Right lobe of liver (tissue), 6 donors: ENCODE measurements at regions not wholly inside any gene's neighbourhood (a gene's known extent, or its start where the extent isn't known, plus 50 kb on each side); places are given as distances from the start of the nearest gene placed in this dataset.

Experiments used
- ATAC-seq, 4 donors: fragments of 200-7000 bp; cut with Tn5 transposase; one replicate each; pipeline ENCODE4 v1.9.1; 2020; ENCODE audit warnings: mild to moderate bottlenecking in 4 of 4, moderate library complexity in 4 of 4
- DNase-seq, 3 donors: peaks; one replicate each; pipeline ENCODE4 v3.0.0-alpha.2; 2020
- H3K27ac ChIP-seq, 3 donors: fragments of 200-600 bp; one replicate each; pipeline ENCODE4 v1.8.0; 2022
- H3K27me3 ChIP-seq, 2 donors: fragments of 200-600 bp; one replicate each; pipeline ENCODE4 v1.8.0; 2022
- H3K36me3 ChIP-seq, 4 donors: fragments of 200-600 bp; sonication (generic) in 1 of 4; one replicate each; pipeline versions ENCODE4 v1.5.1 to v1.8.0; 2017 to 2022; ENCODE audit warnings: control low read depth in 1 of 4
- H3K4me1 ChIP-seq, 4 donors: fragments of 200-600 bp; sonication (generic) in 1 of 4; one replicate each; pipeline versions ENCODE4 v1.5.1 to v1.8.0; 2017 to 2022; ENCODE audit warnings: control low read depth in 1 of 4
- H3K4me3 ChIP-seq, 3 donors: fragments of 200-600 bp; one replicate each; pipeline ENCODE4 v1.8.0; 2022
- H3K9me3 ChIP-seq, 4 donors: fragments of 200-600 bp; sonication (generic) in 1 of 4; one replicate each; pipeline versions ENCODE4 v1.5.1 to v1.8.0; 2017 to 2022; ENCODE audit warnings: control low read depth in 1 of 4
- POLR2A ChIP-seq: fragments of 450-650 bp; IDR thresholded peaks from one replicate; pipeline ENCODE4 v1.6.1; 2017; ENCODE audit warnings: antibody characterized with exemption, mild to moderate bottlenecking
- WGBS: methylation state at CpG from one replicate; pipeline ENCODE4 v1.1.6; 2018; ENCODE audit warnings: low coverage, low lambda C conversion rate; ENCODE audit not compliant: insufficient coverage; ENCODE audit errors: missing lambda C conversion rate; 5-methylcytosine and 5-hydroxymethylcytosine counted together
- intact Hi-C, 2 donors: fragments of 100-400 bp; cut with DNase I; formaldehyde crosslinking; loops; one replicate each; pipeline versions ENCODE4 v1.11.2 to v1.14.1; 2022
- TF ChIP-seq, protein P1 (sequence below), 4 donors: fragments of 200-600 bp in 3 of 4; fragments of 450-650 bp in 1 of 4; IDR thresholded peaks; one replicate each; pipeline versions ENCODE4 v1.5.1 to v1.8.0; 2016 to 2022; ENCODE audit warnings: antibody characterized with exemption in 4 of 4, mild to moderate bottlenecking in 2 of 4
- donor health status: DM: no; HTN: yes; CAD: no.
- donor health status: DM: no; HTN: no; CAD: no.
- donor health status: DM: no; HTN: no; CAD: no.
- donor health status: DM: no; HTN: yes; CAD: no.
- donor health status: DM: no; HTN: yes; CAD: no.

DNA sequence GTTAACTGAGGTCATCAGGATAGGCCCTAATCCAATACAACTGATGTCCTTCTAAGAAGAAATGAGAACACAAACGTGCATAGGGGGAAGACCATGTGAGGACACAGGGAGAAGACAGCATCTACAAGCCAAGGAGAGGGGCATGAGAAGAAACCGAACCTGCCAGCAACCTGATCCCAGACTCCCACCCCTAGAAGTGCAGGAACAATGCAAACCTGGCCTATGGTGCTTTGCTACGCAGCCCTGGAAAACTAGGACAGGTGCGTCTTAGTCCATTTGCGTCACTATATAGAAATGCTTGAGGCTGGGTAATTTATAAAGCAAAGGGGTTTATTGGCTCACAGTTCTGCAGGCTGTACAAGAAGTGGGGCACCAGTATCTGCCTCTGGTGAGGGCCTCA, 322.6 kb upstream of the ZNF32 start:
- no peak overlapping the region for H3K4me3 ChIP-seq
- TF ChIP-seq, protein P1, sequence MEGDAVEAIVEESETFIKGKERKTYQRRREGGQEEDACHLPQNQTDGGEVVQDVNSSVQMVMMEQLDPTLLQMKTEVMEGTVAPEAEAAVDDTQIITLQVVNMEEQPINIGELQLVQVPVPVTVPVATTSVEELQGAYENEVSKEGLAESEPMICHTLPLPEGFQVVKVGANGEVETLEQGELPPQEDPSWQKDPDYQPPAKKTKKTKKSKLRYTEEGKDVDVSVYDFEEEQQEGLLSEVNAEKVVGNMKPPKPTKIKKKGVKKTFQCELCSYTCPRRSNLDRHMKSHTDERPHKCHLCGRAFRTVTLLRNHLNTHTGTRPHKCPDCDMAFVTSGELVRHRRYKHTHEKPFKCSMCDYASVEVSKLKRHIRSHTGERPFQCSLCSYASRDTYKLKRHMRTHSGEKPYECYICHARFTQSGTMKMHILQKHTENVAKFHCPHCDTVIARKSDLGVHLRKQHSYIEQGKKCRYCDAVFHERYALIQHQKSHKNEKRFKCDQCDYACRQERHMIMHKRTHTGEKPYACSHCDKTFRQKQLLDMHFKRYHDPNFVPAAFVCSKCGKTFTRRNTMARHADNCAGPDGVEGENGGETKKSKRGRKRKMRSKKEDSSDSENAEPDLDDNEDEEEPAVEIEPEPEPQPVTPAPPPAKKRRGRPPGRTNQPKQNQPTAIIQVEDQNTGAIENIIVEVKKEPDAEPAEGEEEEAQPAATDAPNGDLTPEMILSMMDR (IDR thresholded peaks at IDR 0.05): no peak
- no peak for TF ChIP-seq POLR2A
- 64% methylated on average over 4 of the region's 5 CpGs for WGBS
- H3K9me3 ChIP-seq: no peaks in the 10 kb centered on the region
- ATAC-seq (no peak), DNase-seq (no peak)
- intact Hi-C loops: no loop called here
- H3K27ac ChIP-seq: no peak overlapping the region
- no peaks in the 10 kb centered on the region for H3K36me3 ChIP-seq
- H3K27me3 ChIP-seq: no peaks in the 10 kb centered on the region
- H3K4me1 ChIP-seq: no peaks in the 10 kb centered on the region

DNA sequence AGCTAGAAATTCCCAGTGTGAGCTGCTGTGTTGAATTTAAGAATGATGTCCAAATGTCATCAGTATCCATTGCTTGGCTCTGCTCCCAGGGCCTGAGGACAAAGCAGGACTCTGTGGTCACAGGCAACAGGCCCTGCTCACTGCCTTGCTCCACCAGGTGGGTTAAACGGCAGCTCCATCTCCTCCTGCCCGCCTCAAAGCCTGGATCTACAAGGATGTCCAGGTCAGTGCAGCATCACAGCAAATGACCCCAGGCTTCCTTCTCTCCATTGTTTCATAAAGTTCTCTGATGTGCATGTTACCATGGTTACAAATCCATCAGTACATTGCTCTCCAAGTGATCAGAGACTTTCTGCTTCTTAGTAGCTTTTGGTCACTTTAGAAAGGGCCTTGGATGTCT, 322.0 kb upstream of the ZNF32 start:
- no peak for DNase-seq
- Histone ChIP-seq H3K36me3 (no peaks in the 10 kb centered on the region), H3K27me3 (no peaks in the 10 kb centered on the region), H3K9me3 (no peaks in the 10 kb centered on the region), H3K27ac (no peak overlapping the region), H3K4me3 (no peak overlapping the region), H3K4me1 (no peaks in the 10 kb centered on the region)
- ATAC-seq: no peak
- TF ChIP-seq, protein P1 (IDR thresholded peaks at IDR 0.05): no peak
- no peak for TF ChIP-seq POLR2A
- intact Hi-C loops: no loop called here
- WGBS: 53% methylated on average over 2 of the region's 2 CpGs

DNA sequence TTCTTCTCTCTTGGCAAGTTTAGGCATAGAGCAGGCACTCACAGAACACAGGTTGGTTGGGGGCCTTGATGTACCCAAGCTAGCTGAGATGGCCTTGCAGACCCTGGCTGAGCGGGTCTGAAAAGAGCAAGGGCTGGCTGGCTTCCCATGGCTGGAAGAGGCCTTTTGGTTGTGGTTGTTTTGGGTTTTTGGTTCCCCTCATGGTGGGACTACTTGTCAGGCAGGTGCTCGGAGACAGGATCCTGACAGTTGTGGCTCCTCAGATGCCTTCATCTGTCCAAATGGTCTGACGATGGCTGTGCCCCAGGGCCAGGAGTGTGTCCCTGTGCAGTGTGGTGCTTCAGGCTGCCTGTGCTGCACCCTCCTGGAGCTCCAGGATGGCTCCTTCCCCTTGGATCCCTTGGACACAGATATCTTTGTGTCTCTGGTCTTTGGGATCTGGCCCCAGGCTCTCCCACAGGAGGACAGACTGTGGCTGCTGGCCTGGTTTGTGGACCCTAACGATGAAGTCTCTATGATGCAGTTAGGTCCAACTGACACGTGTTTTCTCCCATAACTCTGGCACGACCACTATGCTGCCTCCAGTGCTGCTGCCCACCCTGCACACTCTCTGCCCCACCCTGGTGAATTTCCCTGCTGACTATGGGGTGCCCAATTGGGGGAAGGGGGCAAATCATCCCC, 321.5 kb upstream of the ZNF32 start:
- WGBS: 81% methylated on average over 5 of the region's 6 CpGs
- Histone ChIP-seq H3K4me1 (no peaks in the 10 kb centered on the region), H3K9me3 (no peaks in the 10 kb centered on the region), H3K4me3 (no peak overlapping the region), H3K36me3 (no peaks in the 10 kb centered on the region), H3K27me3 (no peaks in the 10 kb centered on the region), H3K27ac (no peak overlapping the region)
- TF ChIP-seq, protein P1 (IDR thresholded peaks at IDR 0.05): no peak
- TF ChIP-seq POLR2A: no peak
- DNase-seq (no peak), ATAC-seq (no peak)
- intact Hi-C loops: no loop called here

DNA sequence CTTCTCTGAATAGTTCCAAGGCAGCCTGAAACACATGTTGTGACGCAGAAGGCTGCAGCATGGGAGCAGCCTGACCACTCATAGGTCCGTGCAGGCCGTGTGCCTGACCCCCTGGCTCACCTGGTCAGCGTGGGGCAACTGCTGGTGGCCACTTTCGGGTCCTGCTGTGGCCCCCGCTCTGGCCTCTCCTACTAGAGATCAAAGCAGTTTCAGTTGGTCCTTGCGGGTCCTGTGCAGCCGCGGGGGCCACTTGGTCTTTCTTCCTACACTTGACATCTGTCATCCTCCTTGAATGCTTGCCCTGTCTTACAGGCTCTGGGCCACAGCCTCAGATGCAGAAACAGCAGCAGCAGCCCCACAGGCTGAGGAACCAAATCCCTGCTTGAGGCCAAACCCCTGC, 320.8 kb upstream of the ZNF32 start:
- Histone ChIP-seq H3K27ac (no peak overlapping the region), H3K9me3 (no peaks in the 10 kb centered on the region), H3K36me3 (no peaks in the 10 kb centered on the region), H3K27me3 (no peaks in the 10 kb centered on the region), H3K4me1 (no peaks in the 10 kb centered on the region), H3K4me3 (no peak overlapping the region)
- ATAC-seq: no peak
- intact Hi-C loops: no loop called here
- no CpG with 5 or more reads among the region's 9 CpGs for WGBS
- TF ChIP-seq, protein P1 (IDR thresholded peaks at IDR 0.05): no peak
- no peak for TF ChIP-seq POLR2A
- DNase-seq: no peak

DNA sequence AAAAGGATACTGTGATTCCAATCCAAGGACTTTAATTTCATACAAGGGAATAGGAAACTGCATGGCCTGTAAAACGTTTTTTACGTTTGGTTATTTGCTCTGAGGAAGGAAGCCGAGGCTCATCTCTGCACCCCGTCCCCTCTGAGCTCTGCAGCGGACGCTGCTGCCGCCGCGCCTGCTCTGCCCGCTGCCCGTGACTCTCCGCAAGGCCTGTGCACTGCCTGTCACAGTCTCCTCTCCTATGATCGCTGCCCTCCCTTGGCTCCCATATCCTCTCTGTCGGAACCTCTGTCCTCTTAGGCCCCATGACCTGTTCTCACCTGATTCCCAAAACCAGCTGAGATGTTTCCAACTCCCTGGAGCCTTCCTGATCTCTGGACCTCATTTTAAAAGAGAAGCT, 320.3 kb upstream of the ZNF32 start:
- H3K9me3 ChIP-seq: no peaks in the 10 kb centered on the region
- 10% methylated on average over 2 of the region's 14 CpGs for WGBS
- H3K27me3 ChIP-seq: no peaks in the 10 kb centered on the region
- TF ChIP-seq, protein P1 (IDR thresholded peaks at IDR 0.05): no peak
- TF ChIP-seq POLR2A: no peak
- intact Hi-C loops: no loop called here
- no peak overlapping the region for H3K27ac ChIP-seq
- no peak overlapping the region for H3K4me3 ChIP-seq
- ATAC-seq (no peak), DNase-seq (no peak)
- H3K36me3 ChIP-seq: no peaks in the 10 kb centered on the region
- H3K4me1 ChIP-seq: no peaks in the 10 kb centered on the region
